Transverse colon (tissue), 4 donors: ENCODE measurements at regions not wholly inside any gene's neighbourhood (a gene's known extent, or its start where the extent isn't known, plus 50 kb on each side); places are given as distances from the start of the nearest gene placed in this dataset.
"Not testable (repeated sequence)": the region's sequence is repeated elsewhere in the genome, so short reads cannot be mapped to it uniquely, and the experiment has no call there.

ENCODE experiments used
- CTCF ChIP-seq, 5 experiments: fragments of 200-600 bp in 3 of 5; fragments of 450-650 bp in 2 of 5; sonication (generic) in 3 of 5; IDR thresholded peaks; 1 replicate in 2 of 5; 2 replicates in 3 of 5; pipeline ENCODE4 v1.5.1; 2016 to 2017; ENCODE audit warnings: antibody characterized with exemption in 5 of 5, inconsistent platforms in 3 of 5, mild to moderate bottlenecking in 2 of 5, moderate library complexity in 1 of 5
- EP300 ChIP-seq: sonication (generic); formaldehyde crosslinking; IDR thresholded peaks from one replicate; pipeline ENCODE4 v1.6.1; 2017; ENCODE audit warnings: antibody characterized with exemption, low read depth
- POLR2A ChIP-seq: fragments of 450-650 bp; IDR thresholded peaks from one replicate; pipeline ENCODE4 v1.6.1; 2016; ENCODE audit warnings: antibody characterized with exemption, mild to moderate bottlenecking, moderate library complexity
- POLR2AphosphoS5 ChIP-seq, 3 donors: sonication (generic); formaldehyde crosslinking; IDR thresholded peaks; one replicate each; pipeline ENCODE4 v1.6.1; 2016; ENCODE audit warnings: antibody characterized with exemption in 3 of 3

GRCh38 chr9:99670886-99671285 lies 150.8 kb upstream of the NR4A3 start:
- TF ChIP-seq CTCF (IDR thresholded peaks at IDR 0.05); POLR2A; EP300; POLR2AphosphoS5 (IDR thresholded peaks at IDR 0.05): not testable (repeated sequence)
